ENCODE measurements at regions not wholly inside any gene's neighbourhood (a gene's known extent, or its start where the extent isn't known, plus 50 kb on each side); places are given as distances from the start of the nearest gene placed in this dataset.
"Not testable (repeated sequence)": the region's sequence is repeated elsewhere in the genome, so short reads cannot be mapped to it uniquely, and the experiment has no call there.

GRCh38 chr1:146731981-146732680 is 206.0 kb upstream of the NBPF12 start:
- TF ChIP-seq, protein P1, sequence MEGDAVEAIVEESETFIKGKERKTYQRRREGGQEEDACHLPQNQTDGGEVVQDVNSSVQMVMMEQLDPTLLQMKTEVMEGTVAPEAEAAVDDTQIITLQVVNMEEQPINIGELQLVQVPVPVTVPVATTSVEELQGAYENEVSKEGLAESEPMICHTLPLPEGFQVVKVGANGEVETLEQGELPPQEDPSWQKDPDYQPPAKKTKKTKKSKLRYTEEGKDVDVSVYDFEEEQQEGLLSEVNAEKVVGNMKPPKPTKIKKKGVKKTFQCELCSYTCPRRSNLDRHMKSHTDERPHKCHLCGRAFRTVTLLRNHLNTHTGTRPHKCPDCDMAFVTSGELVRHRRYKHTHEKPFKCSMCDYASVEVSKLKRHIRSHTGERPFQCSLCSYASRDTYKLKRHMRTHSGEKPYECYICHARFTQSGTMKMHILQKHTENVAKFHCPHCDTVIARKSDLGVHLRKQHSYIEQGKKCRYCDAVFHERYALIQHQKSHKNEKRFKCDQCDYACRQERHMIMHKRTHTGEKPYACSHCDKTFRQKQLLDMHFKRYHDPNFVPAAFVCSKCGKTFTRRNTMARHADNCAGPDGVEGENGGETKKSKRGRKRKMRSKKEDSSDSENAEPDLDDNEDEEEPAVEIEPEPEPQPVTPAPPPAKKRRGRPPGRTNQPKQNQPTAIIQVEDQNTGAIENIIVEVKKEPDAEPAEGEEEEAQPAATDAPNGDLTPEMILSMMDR (IDR thresholded peaks at IDR 0.05) = not testable (repeated sequence)
- not testable (repeated sequence) for TF ChIP-seq POLR2AphosphoS5 (IDR thresholded peaks at IDR 0.05)
